T-helper 2 cell treated with Interferon-gamma antibody and Interleukin-4, amounts not matched to agents 100 ng/mL and 5 ng/mL, for 36 hours (primary cell): ENCODE measurements at regions not wholly inside any gene's neighbourhood (a gene's known extent, or its start where the extent isn't known, plus 50 kb on each side); places are given as distances from the start of the nearest gene placed in this dataset.

Source experiments
- intact Hi-C: fragments of 100-400 bp; cut with micrococcal nuclease; formaldehyde crosslinking; loops from one replicate; pipeline ENCODE4 v1.15.1; 2023

DNA sequence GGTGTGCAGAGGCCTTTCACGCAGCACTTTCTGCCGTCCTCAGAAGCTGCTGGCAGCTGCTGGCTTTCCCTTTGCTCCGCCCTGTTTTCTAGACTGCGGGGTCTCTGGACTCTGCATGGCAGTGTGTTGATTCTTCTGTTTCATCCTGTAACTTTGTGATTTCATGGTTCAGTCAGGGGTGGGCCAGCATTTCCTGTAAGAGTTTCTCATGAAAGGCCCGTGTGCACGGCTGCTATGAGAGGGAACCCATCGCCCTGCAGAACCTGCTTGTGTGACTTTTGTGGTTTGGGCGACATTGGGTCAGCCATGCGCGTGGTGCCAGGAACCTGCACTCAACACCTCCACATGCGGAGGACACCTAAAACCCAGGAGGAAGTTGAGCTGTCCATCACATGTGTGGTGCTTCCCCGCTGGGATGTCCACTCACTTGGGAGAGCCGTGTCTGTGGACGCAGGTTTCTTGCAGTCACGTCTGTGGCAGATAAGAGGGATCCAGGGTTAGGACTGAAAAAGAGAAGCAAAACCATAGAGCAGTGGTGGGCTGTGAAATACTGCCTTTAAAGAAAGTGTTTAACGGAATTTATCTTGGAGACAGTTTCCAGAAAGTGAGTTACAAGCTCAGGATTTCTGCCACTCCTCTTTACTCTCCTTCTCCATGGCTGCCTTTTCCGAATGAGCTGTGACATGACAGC, 167.3 kb upstream of the ALKAL2 start:
- intact Hi-C loops = no loop called here

DNA sequence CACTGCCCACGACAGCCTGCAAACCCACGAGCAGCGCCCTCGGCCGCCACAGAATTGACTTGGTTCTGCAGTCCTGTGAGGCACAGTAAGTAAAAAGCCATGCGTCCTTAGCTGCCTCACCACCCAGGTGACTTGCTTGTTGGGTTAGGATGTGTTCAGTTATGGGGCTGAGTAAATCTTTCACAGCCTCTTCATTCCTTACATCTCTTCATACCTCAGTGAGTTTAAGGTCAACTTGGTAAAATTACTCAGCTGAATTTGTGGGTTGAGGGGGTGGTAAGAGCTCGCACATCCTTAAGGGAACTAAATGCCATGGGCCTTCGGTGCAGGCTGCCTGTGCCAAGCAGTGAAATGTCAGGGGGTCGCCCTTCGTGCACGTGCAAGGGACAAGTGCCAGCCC, 165.2 kb upstream of the ALKAL2 start:
- intact Hi-C loops = no loop called here

DNA sequence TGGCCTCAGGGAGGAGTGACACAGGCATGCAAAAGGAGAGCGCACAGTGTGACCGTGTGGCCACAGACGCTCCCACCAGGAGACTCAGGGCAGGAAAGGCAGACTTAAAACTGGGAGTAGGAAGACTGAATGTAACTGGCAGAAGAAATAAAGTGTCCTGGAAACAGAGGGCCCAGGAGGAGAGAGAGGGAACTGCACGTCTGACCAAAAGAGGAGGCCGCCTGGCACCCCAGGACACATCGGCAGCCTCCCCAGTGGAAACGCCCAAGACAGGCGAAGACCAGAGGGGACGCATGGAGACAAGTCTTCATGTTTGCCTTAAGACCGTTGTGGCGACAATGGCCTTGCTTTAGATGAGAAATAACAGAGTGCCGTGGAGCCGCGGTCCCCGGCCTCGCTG, 163.6 kb upstream of the ALKAL2 start:
- intact Hi-C loops = no loop called here

DNA sequence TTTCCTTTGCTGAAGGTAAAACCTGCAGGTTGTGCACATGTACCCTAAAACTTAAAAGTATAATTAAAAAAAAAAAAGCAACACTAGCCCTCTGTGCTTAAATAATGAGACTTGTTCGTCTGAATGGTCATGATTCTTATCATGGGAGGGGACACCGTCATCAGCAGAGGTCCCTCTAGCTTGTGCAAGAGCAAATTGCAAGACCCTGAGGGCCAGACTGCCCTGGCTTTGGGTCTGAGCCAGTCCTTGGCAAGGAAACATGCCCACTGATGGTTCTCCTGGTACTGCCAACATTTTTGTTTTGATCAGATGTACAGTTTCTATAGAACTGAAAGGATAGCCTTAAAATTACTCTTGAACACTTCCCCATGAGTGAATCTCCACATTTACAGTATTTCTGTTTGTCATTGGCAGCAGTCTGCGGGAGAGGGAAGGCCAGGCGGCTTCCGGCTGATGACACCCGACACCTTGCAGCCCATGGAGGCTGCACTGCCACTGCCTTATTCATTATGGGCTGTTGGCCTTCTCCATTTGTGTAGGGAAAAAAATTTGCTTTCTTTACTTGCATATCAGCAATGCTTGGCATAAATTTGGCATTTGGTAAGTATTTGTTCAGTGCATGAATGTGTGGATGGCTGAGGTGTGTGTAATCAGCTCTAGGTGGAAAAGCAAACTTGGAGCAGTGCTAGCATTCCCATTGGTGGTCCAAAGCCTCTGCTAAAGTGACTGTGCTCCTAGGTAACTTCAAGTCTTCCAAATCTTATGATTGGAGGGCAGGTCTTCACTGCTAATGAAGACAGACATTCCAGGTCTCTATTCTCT, 161.6 kb upstream of the ALKAL2 start:
- intact Hi-C loops = no loop called here

DNA sequence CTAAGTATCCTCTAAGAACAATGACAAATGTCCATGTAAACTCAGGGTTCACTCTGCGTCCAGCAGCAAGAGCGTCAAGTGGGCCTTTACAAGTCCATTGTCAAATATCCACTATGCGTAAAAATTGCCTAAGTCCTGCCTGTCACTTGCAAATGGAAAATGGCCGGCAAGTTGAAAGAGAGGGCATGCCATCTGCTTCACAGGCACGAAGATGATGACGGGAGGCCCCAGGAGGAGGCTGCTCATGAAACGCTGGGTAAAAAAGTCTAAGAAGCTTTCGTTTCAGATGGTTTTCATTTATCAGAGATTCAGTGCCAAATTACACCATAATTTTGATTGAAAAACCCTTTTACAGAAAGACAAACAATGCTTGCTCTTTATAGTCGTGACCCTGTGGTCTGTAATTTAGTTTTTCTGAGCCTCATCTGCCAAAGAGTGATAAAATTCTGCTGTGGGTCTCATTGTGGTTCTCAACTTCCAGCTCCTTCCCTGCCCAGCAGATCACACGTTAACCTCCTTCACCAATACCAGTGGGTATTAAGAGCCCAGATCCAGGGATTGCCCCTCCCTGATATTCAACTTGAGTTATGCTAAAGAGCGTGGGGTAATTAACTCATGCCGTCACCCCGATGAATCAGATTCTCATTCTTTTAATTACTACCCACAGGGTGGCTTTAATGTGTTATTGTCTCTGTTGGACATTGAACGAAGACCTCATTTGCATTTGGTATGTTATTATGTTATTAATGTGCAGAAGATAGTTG, 160.2 kb upstream of the ALKAL2 start:
- intact Hi-C loops = no loop called here

DNA sequence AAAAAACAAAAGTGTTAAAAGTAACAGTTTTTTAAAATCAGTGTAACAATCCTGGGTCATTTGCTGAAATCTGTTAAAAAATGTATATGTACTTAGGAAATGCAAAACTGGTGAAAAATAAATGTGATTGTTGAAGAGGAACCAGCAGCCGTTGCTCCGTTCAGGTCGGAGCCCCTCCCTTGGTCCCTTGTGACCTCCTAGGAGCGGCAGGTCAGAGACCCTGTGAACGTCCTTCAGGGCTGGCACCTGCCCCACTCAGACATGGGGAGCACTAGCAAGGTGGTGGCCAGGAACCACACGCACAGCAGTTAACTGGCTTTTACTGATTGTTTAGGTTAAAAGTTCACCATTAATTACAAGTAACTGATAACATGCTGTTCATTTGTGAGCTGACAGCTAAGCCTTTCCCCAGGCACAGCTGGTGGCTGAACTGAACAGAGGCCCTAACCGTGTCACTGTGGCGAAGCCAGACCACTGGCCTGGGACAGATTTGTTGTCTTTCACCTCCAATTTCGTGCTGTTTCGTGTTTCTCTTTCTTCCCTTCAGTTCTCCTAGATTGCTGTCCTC, 159.2 kb upstream of the ALKAL2 start:
- intact Hi-C loops = no loop called here

DNA sequence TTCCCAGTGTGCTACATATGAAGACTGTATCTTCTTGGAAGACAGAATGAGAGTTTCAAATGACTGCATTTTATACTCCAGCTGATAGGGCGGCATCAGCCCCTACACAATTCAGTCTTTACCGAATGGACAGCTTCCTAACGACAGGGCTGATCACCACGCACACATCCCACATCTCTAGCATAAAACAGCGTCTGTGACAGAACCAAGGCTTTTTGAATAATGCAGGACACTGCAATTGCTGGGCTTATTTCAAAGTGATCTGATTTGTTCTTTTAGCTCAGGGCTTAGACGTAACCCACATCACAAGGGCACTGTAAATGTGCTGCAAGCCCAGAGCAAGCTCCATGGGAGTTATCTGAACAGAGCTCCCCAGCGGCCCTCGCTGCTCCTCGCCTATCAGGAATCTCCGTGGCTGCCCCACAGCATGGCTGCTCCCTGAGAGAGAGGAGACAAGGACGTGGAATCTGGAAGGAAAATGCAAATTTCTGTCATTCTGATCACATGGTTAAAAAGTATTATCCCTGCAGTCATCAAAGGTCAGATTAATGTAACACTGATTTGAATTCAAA, 158.5 kb upstream of the ALKAL2 start:
- intact Hi-C loops = no loop called here

DNA sequence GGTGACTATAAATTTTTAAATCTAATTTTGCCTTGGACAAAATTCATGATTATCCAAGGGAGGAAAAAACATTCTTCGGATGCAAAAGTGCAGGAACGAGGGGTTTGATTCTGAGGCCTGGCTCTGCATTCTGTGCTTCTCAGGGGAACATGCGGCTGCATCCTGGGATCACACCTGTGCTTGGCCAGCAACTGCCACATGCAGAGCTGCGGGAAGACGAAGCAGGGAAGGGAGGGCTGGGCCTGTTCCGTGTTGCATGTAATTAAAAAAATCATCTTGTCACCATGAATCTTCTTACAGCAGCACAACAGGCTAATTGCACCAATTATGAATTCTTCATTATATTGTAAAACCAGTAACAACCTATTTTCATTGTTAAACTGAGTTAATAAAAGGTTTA, 158.0 kb upstream of the ALKAL2 start:
- intact Hi-C loops = no loop called here

DNA sequence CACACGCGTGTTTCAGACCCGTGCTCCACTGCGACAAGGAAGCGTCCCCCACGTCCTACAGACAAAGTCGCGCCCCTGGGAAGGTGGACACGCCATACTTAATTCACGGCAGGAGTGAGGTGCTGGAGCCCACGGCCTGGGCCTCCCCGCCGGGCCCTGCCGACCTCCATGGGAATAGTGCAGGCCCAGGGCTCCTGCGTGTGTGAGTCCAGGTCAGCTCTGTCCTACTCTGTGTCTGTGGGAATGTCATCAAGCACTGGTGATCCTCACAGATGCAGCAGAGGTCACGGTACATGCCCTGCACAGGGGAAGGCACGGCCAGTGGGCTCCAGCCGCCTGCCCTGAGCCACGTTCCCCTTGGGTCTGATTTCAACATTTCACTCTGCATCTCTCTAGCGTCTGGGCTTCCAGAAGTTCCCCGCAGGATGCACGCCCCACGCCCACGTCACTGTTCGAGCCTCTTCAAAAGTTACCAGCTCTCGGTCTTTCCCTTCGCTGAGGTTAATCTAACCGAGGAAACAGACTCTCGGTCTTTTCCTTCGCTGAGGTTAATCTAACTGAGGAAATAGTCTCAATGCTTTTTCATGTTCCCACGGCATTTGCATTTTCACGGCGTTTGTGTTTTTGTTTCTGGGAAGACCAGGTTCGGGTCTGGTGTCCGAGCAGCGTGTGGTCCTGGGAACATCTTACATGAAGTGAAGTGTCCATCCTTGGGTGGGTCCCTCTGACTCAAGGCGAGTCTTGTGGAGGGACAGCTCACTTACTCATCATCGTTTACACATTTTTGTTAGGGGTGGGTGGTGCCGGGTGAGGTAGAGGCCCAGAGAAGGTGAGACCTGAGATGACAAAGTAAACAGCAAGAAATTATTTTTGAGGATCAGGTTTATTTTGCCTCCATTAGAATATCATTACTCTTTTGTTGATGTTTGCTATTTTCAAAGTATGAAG, 157.3 kb upstream of the ALKAL2 start:
- intact Hi-C loops = no loop called here

DNA sequence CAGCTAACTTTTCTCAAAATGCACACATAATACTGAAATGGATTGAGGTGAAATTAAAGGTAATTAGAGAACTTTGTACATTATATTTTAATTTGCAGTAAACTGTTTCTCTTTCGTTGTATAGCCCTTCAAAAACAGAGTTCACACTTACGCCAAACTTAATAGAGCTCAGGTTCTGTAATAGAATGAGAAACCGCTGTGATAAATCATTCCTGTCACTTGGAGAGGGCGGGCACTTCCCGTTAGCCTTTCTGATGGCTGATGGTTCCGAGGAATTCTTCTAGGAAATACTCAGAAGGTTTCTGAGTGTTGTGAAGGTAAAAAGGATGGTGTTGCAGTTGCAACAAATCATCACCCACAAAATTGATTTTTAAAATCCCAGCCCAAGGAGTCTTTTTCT, 155.8 kb upstream of the ALKAL2 start:
- intact Hi-C loops = no loop called here

DNA sequence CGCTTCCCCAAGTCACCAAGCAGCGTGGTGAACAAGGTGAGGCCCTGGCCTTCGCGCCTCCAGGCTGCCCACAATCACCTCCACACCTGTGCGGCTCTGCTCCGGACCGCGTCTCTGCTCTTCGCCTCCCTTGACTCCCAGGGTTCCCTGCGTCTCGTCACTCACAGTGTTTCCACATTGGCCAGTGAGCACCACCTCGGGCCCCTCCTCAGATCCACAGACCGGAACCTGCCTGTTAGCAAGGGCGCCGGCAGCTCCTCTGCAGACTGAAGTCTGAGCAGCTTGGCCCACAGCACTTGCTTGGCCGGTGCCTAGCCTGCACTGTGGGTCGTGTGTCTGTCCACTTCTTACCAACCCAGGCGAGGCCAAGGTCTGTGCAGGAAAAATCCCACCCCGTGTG, 155.3 kb upstream of the ALKAL2 start:
- intact Hi-C loops = no loop called here

DNA sequence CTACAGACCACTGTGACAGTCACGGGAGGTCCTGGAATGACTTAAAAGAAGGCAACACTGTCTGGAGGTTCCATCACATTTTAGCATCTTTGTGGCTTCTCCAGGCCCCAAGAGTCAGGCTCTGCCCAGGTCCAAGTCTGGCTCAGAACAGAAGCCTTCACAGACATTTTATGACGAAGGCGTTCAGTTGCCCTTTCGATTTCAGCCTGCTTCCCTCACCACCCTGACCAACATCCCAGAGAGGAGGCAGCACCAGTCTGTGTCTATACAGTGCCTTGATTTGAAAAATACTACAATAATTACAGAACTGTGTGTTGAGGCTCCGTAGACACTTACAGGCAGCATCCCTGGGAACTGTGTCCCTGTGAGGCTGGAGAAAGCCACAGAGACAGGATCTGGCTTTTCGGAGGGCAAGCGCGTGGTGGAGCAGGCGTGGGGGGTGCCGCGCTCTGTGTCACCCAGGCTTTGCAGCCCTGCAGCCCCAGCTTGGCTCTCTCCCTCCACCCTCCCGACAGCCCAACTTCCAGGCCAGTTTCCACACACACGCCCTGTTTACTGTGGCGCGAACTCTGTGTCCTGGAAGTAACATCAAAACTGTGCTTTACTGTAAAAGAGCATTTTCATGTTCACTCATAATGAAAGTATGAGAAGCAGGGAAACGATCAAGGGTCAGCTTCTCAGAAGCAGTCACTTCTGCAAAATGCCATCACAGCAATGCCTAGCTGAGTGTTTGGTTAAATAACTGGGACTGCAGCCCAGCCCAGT, 153.5 kb upstream of the ALKAL2 start:
- intact Hi-C loops = no loop called here

DNA sequence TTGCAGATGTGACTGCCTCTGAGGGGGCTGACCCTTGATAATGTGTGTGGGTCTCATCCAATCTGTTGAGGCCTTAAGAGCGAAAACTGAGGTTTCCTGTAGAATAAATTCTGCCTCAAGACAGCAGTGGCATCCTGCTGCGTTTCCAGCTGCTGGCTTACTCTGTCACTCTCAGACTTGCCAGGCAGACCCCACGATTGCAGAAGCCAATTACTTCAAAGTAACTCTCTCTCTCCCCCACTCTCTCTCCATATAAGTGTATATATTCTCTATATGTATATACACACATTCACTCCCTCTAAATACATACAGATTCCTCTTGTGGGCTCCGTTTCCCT, 152.5 kb upstream of the ALKAL2 start:
- intact Hi-C loops = no loop called here

DNA sequence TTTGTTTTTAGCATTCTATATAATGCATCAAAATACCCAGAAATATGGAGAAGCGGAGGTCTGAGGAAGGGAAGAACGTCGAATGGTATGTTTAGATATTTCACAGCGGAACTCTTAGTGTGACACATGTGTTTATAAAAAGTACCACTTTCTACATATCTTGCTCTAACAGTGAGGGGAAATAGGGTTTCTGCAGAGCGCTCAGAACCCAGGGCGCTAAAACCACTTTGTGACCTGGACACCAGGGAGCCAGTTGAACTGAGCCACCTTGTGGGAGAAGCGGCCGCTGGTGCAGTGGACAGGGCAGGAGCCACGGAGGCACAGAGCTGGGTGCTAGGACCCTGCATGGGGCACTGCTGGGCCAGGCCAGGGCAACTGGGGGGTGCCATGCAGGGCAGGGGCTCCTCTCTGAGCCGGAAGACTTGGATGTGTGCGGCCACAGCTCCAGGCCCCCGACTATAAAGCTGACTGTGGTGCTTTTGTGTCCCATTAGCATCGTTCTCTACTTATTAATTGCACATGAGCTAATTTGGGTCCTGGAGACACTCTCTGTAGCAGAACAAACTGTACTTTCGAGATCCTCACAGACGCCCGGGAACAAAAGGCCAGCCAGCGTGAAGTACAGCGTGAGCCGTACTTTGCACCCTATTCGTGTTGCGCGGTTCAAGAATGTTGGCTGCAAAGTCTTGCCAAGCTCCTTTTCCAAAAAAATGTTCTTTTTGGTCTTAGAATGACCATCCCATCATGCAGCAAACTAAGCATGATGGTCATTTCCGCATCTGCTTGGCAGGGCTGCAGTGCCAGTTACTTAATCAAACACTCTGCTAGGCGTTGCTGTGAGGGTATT, 151.9 kb upstream of the ALKAL2 start:
- intact Hi-C loops = loop anchor here (2.0 kb wide), 1 partner anchor 45 kb away; no protein-coding TSS in a partner anchor

DNA sequence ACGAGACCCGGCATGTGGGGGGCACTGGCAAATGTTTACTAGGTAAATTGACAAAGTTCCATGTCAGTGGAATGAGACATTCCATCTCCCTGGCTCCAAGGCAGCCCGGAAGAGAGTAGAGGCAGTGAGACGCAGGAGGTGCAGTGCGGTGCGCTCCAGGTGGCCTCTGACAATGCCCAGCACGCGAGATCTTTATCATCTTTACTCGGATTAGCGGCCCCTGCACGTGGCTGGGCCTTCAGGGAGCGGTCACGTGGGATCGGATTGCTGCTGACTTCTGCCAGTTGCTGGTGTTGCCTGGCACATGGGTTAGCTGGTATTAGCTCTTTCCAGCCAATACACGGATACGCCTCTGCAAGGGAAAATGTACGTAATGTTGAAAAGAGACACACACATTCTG, 151.2 kb upstream of the ALKAL2 start:
- intact Hi-C loops = loop anchor here (2.0 kb wide), 1 partner anchor 44 kb away; no protein-coding TSS in a partner anchor

DNA sequence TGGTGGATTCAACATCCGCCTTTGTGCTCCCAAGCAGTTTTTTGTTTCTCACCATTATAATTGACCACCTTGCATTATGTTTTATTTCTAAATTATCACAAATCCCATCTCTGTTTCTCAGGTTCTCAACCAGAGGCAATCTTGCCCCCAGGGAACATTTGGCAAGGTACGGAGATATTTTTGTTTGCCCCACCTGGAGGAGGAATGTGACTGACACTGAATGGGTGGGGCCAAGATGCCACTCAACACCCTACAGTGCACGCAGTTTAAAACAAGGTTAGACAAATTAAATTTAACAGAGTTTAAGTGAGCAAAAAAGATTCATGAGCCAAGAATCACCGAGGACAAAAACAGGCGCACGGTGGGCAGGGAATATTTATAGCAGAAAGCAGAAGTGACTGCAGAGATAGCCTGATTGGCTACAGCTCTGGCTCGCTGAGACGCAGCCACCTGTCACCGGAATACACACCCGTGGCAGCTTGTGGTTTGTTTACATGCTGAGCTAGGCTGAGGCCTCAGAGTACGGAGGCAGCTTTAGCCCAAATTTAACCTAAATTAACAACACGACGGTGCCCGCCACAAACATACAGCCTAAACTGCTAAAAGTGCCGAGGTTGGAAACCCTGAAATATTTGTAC, 150.0 kb upstream of the ALKAL2 start:
- intact Hi-C loops = loop anchor here (1.0 to 2.0 kb wide), 3 partner anchors 8 to 43 kb away; no protein-coding TSS in a partner anchor

DNA sequence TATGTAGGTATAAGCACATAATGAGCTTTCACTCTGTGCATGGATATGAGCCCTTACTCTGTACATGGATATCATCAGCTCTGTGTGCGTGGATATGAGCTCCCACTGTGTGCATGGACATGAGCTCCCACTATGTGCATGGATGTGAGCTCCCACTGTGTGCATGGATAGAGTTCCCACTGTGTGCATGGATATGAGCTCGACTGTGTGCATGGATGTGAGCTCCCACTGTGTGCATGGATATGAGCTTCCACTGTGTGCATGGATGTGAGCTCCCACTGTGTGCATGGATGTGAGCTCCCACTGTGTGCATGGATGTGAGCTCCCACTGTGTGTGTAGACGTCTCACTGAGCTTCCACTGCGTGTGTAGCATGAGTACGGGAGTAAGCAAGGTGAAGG, 149.3 kb upstream of the ALKAL2 start:
- intact Hi-C loops = no loop called here

DNA sequence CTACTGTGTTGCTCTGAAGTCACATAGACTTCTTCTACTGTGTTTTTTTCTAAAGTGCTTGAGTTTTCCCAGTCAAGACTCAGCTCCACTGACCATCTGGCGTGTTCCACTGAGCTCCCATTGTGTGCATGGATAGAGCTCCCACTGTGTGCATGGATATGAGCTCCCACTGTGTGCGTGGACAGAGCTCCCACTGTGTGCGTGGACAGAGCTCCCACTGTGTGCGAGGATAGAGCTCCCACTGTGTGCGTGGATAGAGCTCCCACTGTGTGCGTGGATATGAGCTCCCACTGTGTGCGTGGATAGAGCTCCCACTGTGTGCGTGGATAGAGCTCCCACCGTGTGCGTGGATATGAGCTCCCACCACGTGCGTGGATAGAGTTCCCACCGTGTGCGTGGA, 148.3 kb upstream of the ALKAL2 start:
- intact Hi-C loops = no loop called here
